ENCODE measurements at regions not wholly inside any gene's neighbourhood (a gene's known extent, or its start where the extent isn't known, plus 50 kb on each side); places are given as distances from the start of the nearest gene placed in this dataset.

- TF ChIP-seq POLR2A (IDR thresholded peaks at IDR 0.05), result no peak
- TF ChIP-seq POLR2AphosphoS5 (IDR thresholded peaks at IDR 0.05), result no peak
Measured at GRCh38 chr3:187831125-187832051, 86.1 kb upstream of the BCL6 start.

Measured in spleen (tissue), 3 donors.